HPDE6-E6E7 (cell line): ENCODE measurements at regions not wholly inside any gene's neighbourhood (a gene's known extent, or its start where the extent isn't known, plus 50 kb on each side); places are given as distances from the start of the nearest gene placed in this dataset.

Experiments
- DNase-seq: peaks from one replicate; pipeline ENCODE4 v3.0.0; 2011; ENCODE audit warnings: missing footprints; ENCODE audit errors: extremely low spot score

DNA sequence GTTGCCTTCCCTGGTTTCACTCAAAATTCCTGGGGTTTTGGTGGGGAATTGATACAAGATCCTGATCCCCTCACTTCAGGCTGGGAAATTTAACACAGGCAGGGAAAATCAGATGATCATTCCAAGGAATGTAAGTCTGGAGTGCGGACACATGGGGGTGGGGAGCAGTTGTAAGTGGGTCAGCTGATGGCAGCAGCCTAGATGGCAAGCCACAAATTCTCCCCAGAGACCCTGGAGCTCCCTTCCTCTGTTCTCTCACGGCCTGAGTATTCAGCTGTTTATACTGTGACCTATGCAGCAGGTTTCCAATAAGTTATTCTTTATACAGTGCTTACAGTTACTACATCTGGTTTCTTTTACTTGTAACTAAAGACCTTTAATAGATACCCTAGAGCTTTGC is 144.9 kb downstream of the SH3BGRL2 start:
- DNase-seq = no peak

DNA sequence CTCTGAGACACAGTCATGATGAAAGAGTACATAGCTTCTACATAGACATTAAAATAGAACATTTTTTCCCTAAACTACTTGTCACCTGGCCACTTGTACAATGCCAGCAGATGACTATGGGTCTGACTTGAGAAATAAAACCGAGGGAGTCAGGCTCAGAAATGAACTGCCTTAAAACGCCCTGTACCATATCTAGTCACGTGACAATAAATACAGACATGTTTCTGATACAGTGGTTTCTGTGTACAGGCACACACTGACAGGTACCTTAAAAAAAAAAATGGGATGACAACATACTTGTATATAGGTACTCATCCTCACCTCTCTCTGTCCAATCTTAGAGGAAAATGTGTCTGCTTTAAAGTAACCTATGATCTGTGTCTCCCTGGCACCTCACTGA is 144.1 kb downstream of the SH3BGRL2 start:
- no peak for DNase-seq

DNA sequence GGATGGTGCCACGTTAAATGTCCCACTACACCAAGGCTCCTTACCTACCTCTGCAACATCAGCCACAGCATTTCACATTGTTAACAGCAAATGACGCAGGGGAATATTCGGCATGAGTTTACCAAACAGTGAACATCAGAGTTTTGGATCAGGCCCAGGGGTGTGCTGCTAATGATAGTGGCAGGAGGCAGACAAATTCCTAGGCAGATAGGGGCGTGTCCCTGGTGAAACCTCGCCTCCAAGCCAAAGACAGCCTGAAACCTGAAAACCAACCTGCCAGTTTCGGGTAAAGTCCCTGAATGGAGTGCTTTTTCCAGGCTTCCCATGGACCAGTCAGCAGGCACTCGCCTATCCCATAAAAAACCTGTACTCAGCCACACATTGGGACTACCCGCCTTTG is 133.6 kb downstream of the SH3BGRL2 start:
- DNase-seq = no peak

DNA sequence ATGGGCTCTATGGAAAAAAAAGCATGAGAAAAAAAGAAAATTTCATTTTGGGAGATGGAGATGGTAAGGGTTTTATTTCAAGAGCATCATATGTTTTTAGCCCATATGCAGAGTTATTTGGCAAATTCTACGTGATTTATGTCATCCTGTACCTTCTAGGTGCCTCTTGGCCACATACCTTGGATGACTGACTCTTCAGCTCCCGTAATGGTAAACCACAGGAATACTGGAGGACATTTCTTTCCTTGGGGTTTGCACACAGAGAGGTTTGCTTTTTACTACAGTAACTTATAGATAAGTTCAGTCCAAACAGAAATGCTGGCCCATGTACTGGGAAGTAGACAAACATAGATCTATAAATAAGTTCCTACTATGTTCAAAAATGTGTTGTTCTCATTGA is 132.2 kb downstream of the SH3BGRL2 start:
- DNase-seq = no peak

DNA sequence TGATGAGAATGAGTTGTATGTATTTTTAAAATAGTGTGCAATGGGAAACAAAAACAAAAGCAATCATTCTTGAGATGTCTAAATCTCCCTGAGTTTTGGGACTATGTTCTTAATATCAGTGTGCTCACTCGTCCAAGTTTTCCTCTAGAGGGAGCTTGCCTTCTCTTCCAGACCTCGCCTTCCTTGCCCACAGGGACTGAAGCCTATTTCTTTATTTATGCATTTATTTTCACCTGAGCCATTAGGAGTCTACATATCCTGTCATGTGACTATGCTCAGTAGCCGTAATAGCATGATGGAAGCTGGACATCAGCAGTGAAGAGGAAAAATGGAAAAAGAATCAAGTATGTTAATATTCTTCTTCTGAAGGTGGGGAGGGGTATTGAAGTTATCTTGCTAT is 131.2 kb downstream of the SH3BGRL2 start:
- DNase-seq = no peak

DNA sequence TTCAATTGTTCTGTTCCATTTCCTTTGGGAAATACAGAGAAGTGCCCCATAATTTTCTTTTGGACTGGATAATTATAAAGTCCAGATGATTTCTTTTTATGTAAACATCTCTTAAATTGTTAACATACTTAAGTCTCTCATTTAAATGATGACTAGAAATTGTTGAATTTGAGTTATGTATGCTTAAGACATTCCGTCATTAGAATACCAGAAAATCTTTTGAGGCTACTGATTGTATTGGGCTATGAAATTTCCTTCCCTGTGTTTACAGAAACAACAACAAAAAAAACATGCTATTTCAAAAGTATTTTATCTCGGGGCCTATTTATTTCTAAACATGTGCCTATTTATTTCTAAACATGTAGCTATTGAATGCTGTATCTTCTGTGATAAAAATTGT is 125.4 kb downstream of the SH3BGRL2 start:
- DNase-seq = no peak

DNA sequence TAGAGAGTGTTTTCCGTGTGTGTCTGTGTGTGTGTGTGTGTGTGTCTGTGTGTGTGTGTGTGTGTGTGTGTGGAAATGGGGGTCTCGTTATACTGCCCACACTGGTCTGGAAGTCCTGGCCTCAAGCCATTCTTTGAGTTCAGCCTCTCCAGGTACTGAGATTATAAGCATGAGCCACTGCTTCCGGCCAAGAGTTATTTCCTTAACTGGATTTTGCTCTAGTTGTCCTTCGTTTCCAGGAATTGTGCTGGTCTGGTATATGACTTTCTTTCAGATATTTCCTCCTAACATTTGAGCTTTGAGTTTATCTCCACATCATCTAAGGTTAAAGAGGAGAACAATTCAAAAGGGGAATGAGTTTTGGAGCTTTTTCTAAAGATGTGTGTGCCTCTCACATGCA is 124.8 kb downstream of the SH3BGRL2 start:
- no peak for DNase-seq
